GM12878 (cell line): ENCODE measurements at regions not wholly inside any gene's neighbourhood (a gene's known extent, or its start where the extent isn't known, plus 50 kb on each side); places are given as distances from the start of the nearest gene placed in this dataset.

Source experiments
- ATAC-seq: fragments of 200-7000 bp; cut with Tn5 transposase; 3 replicates; pipeline ENCODE4 v1.9.1; 2020; ENCODE audit warnings: mild to moderate bottlenecking, moderate library complexity
- BruUV-seq: library from RNA; stranded (reverse); fragments of 400-500 nt; replicated peaks from 2 replicates; lab custom pipeline; 2021; lab: Mats Ljungman, UMichigan
- CTCF ChIA-PET: fragments of 300-600 bp; sonication (Branson Sonifier 250); formaldehyde crosslinking; extraction: SDS; loops from one replicate; lab custom pipeline; 2021; ENCODE audit warnings: inconsistent platforms; lab: Yijun Ruan, JAX
- POLR2A ChIA-PET: fragments of 350-600 bp; formaldehyde crosslinking; extraction: SDS; loops from one replicate; lab custom pipeline; 2021; ENCODE audit warnings: inconsistent platforms; lab: Charles Lee
- RAD21 ChIA-PET: fragments of 300-600 bp; sonication (Branson Sonifier 250); formaldehyde crosslinking; loops from one replicate; lab custom pipeline; 2023; ENCODE audit warnings: antibody characterized with exemption; ENCODE audit not compliant: unreplicated experiment; lab: Charles Lee
- SMC1A ChIA-PET: fragments of 300-600 bp; sonication (Branson Sonifier 250); formaldehyde crosslinking; loops from one replicate; lab custom pipeline; 2023; ENCODE audit not compliant: unreplicated experiment, uncharacterized antibody; lab: Charles Lee
- DNase-seq: peaks from one replicate; pipeline ENCODE4 v3.0.0-alpha.2; 2011; ENCODE audit warnings: low read depth, low spot score
- FAIRE-seq: peaks from 3 replicates; lab custom pipeline; 2011; peaks lifted over from hg19 to GRCh38; lab: Jason Lieb, UNC
- H2AFZ ChIP-seq: 2 replicates; pipeline ENCODE4 v1.6.0; 2011; ENCODE audit warnings: low read depth, low read length, control low read depth; ENCODE audit not compliant: control insufficient read depth
- H3K27ac ChIP-seq: 2 replicates; pipeline ENCODE4 v1.5.1; 2011; ENCODE audit warnings: control low read depth; ENCODE audit not compliant: control insufficient read depth, insufficient read depth
- H3K27me3 ChIP-seq, 2 experiments: replicated peaks in 1 of 2; 2 replicates each; pipeline versions ENCODE4 v1.6.0 to v1.6.1; 2011; ENCODE audit warnings: low read length in 1 of 2; ENCODE audit not compliant: control insufficient read depth in 2 of 2, insufficient read depth in 2 of 2
- H3K36me3 ChIP-seq, 2 experiments: 2 replicates each; pipeline ENCODE4 v1.5.1; 2011; ENCODE audit warnings: low read length in 1 of 2; ENCODE audit not compliant: control insufficient read depth in 2 of 2, insufficient read depth in 2 of 2
- H3K4me1 ChIP-seq: 2 replicates; pipeline ENCODE4 v1.6.1; 2011; ENCODE audit warnings: mild to moderate bottlenecking, low read length, moderate library complexity, mixed read lengths; ENCODE audit not compliant: control insufficient read depth, insufficient read depth
- H3K4me2 ChIP-seq: 2 replicates; pipeline ENCODE4 v1.6.0; 2011; ENCODE audit warnings: control low read depth; ENCODE audit not compliant: control insufficient read depth, insufficient read depth
- H3K4me3 ChIP-seq: fragments of 200-600 bp; sonication (generic); 2 replicates; pipeline ENCODE4 v1.5.1; 2016
- H3K79me2 ChIP-seq: 2 replicates; pipeline ENCODE4 v1.6.0; 2011; ENCODE audit warnings: low read length; ENCODE audit not compliant: control insufficient read depth, insufficient read depth
- H3K9ac ChIP-seq: 2 replicates; pipeline ENCODE4 v1.8.0; 2011; ENCODE audit warnings: low read length, control low read depth, mixed read lengths; ENCODE audit not compliant: control insufficient read depth, insufficient read depth
- H3K9me3 ChIP-seq: replicated peaks from 3 replicates; pipeline ENCODE4 v1.5.1; 2011; ENCODE audit warnings: mild to moderate bottlenecking, low read length; ENCODE audit not compliant: control insufficient read depth, insufficient read depth
- H4K20me1 ChIP-seq: 2 replicates; pipeline ENCODE4 v1.6.0; 2011; ENCODE audit not compliant: control insufficient read depth, insufficient read depth
- IRF5 ChIP-seq: fragments of 450-650 bp; IDR thresholded peaks from 2 replicates; pipeline ENCODE4 v1.6.1; 2017; ENCODE audit warnings: borderline replicate concordance
- JUNB ChIP-seq: IDR thresholded peaks from 2 replicates; pipeline ENCODE4 v1.6.1; 2016; ENCODE audit warnings: antibody characterized with exemption, mild to moderate bottlenecking
- KDM1A ChIP-seq: fragments of 200-600 bp; sonication (generic); IDR thresholded peaks from 2 replicates; pipeline ENCODE4 v1.6.1; 2016; ENCODE audit warnings: borderline replicate concordance
- TAF1 ChIP-seq: IDR thresholded peaks from 2 replicates; pipeline ENCODE4 v1.6.1; 2011; ENCODE audit warnings: mild to moderate bottlenecking, low read depth, low read length, borderline replicate concordance
- TCF3 ChIP-seq: IDR thresholded peaks from 2 replicates; pipeline ENCODE4 v1.6.1; 2012; ENCODE audit warnings: low read depth, mild to moderate bottlenecking, low read length, borderline replicate concordance; ENCODE audit not compliant: insufficient read depth
- USF1 ChIP-seq: IDR thresholded peaks from 2 replicates; pipeline ENCODE4 v1.6.1; 2011; ENCODE audit warnings: borderline replicate concordance, low read depth, mild to moderate bottlenecking, moderate library complexity, mixed read lengths, low read length; ENCODE audit not compliant: insufficient read depth; ENCODE audit errors: extremely low read length
- YY1 ChIP-seq: IDR thresholded peaks from 2 replicates; pipeline ENCODE4 v1.6.1; 2011; ENCODE audit warnings: low read depth, mild to moderate bottlenecking, low read length
- ZNF217 ChIP-seq: fragments of 450-650 bp; IDR thresholded peaks from 2 replicates; pipeline ENCODE4 v1.6.1; 2017; ENCODE audit warnings: antibody characterized with exemption, mild to moderate bottlenecking
- WGBS: methylation state at CpG from one replicate; pipeline ENCODE4 v1.1.6; 2016; ENCODE audit warnings: low lambda C conversion rate; ENCODE audit not compliant: insufficient replicate concordance, insufficient coverage; ENCODE audit errors: missing lambda C conversion rate; 5-methylcytosine and 5-hydroxymethylcytosine counted together
- in situ Hi-C: fragments of 300-500 bp; cut with MboI; formaldehyde crosslinking; loops from 9 replicates; pipeline ENCODE4 v1.14.3; 2018; ENCODE audit warnings: mixed read lengths
- intact Hi-C: fragments of 100-400 bp; cut with micrococcal nuclease; formaldehyde crosslinking; loops from one replicate; pipeline ENCODE4 v1.14.2; 2022; ENCODE audit not compliant: unreplicated experiment
- TF ChIP-seq, protein P1 (sequence below): IDR thresholded peaks from 2 replicates; pipeline ENCODE4 v1.6.1; 2012; ENCODE audit warnings: mild to moderate bottlenecking, low read depth, low read length
- TF ChIP-seq, protein P2 (sequence below): fragments of 450-650 bp; IDR thresholded peaks from 2 replicates; pipeline ENCODE4 v1.6.1; 2016; ENCODE audit warnings: mild to moderate bottlenecking

DNA sequence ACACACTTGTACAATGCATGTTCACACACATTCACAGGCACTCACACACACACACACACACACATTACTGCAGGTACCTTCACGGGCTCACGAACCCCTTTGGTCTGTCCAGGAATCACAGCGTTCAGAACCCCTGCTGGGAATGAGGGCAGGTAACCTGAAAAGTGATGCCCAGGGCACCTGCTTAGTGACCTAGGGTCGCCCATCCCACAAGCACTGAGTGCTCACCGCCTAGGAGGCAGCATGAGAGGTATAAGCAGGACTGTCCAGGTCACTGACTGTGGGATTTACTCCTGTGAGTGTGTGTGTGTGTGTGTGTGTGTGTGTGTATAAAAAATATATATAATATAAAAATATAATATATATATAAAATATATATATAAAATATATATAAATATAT, 150.9 kb downstream of the GALR1 start (continued):
- TF ChIP-seq, protein P1, sequence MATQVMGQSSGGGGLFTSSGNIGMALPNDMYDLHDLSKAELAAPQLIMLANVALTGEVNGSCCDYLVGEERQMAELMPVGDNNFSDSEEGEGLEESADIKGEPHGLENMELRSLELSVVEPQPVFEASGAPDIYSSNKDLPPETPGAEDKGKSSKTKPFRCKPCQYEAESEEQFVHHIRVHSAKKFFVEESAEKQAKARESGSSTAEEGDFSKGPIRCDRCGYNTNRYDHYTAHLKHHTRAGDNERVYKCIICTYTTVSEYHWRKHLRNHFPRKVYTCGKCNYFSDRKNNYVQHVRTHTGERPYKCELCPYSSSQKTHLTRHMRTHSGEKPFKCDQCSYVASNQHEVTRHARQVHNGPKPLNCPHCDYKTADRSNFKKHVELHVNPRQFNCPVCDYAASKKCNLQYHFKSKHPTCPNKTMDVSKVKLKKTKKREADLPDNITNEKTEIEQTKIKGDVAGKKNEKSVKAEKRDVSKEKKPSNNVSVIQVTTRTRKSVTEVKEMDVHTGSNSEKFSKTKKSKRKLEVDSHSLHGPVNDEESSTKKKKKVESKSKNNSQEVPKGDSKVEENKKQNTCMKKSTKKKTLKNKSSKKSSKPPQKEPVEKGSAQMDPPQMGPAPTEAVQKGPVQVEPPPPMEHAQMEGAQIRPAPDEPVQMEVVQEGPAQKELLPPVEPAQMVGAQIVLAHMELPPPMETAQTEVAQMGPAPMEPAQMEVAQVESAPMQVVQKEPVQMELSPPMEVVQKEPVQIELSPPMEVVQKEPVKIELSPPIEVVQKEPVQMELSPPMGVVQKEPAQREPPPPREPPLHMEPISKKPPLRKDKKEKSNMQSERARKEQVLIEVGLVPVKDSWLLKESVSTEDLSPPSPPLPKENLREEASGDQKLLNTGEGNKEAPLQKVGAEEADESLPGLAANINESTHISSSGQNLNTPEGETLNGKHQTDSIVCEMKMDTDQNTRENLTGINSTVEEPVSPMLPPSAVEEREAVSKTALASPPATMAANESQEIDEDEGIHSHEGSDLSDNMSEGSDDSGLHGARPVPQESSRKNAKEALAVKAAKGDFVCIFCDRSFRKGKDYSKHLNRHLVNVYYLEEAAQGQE, result no peak
- TF ChIP-seq, protein P2, sequence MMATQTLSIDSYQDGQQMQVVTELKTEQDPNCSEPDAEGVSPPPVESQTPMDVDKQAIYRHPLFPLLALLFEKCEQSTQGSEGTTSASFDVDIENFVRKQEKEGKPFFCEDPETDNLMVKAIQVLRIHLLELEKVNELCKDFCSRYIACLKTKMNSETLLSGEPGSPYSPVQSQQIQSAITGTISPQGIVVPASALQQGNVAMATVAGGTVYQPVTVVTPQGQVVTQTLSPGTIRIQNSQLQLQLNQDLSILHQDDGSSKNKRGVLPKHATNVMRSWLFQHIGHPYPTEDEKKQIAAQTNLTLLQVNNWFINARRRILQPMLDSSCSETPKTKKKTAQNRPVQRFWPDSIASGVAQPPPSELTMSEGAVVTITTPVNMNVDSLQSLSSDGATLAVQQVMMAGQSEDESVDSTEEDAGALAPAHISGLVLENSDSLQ, result no peak
- TF ChIP-seq JUNB (no peak), KDM1A (no peak), ZNF217 (no peak)

- TF ChIP-seq TAF1, result no peak
- no peak for TF ChIP-seq IRF5
- TF ChIP-seq YY1, result no peak
- no peak for TF ChIP-seq USF1
- no peak for TF ChIP-seq TCF3
- FAIRE-seq (no peak), DNase-seq (no peak), ATAC-seq (no peak)
- Histone ChIP-seq H3K9me3 (no peaks in the 10 kb centered on the region), H3K27ac (no peak overlapping the region), H3K4me3 (no peak overlapping the region), H3K4me1 (no peaks in the 10 kb centered on the region), H3K36me3 (no peaks in the 10 kb centered on the region), H3K9ac (no peak overlapping the region), H3K27me3 (no peaks in the 10 kb centered on the region), H2AFZ (no peak overlapping the region), H3K79me2 (no peaks in the 10 kb centered on the region), H3K4me2 (no peak overlapping the region), H4K20me1 (no peaks in the 10 kb centered on the region)
- ChIA-PET CTCF (no interaction called here), RAD21 (no interaction called here), POLR2A (no interaction called here), SMC1A (no interaction called here)
- no TSS peak for BruUV-seq
- WGBS, result 40% methylated on average over 9 of the region's 9 CpGs
- intact Hi-C loops (no loop called here), in situ Hi-C loops (no loop called here)
Observed at GRCh38 chr18:77401173-77401572, 151.5 kb downstream of the GALR1 start.
